ENCODE measurements at regions not wholly inside any gene's neighbourhood (a gene's known extent, or its start where the extent isn't known, plus 50 kb on each side); places are given as distances from the start of the nearest gene placed in this dataset.

DNA sequence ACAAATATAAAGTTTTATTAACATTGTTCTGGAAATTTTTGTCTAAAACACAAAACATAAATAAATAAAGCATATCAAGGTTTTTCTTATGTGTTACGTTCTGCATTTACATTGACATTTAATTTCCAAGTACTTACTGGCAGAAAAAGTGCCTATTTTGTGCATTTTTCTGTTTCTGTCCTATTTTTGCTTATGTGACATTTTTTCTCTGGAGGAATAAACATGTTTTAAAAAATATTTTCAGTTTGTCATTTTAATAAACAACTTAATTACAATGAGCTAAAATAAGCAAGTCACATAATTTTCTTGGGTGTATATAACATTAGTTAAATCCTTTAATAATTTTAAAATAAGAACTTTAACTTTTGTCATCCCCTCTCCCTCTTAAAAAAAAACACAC lies 94.4 kb upstream of the HS3ST5 start:
- H3K9me3 Mint-ChIP-seq: peaks cover 4% of the 10 kb centered on the region
- H3K4me1 Mint-ChIP-seq: no peaks in the 10 kb centered on the region
- H3K27me3 Mint-ChIP-seq: no peaks in the 10 kb centered on the region
- no peak for DNase-seq (ENCODE audit: low spot score in 2 of 2)
- H3K27ac Mint-ChIP-seq (ENCODE audit: low read depth): no peak overlapping the region
- no peak for ATAC-seq (replicated peaks; ENCODE audit: extremely low read depth, poor library complexity, severe bottlenecking)
- H3K4me3 Mint-ChIP-seq: no peak overlapping the region
- no peaks in the 10 kb centered on the region for H3K36me3 Mint-ChIP-seq (ENCODE audit: insufficient read depth)

DNA sequence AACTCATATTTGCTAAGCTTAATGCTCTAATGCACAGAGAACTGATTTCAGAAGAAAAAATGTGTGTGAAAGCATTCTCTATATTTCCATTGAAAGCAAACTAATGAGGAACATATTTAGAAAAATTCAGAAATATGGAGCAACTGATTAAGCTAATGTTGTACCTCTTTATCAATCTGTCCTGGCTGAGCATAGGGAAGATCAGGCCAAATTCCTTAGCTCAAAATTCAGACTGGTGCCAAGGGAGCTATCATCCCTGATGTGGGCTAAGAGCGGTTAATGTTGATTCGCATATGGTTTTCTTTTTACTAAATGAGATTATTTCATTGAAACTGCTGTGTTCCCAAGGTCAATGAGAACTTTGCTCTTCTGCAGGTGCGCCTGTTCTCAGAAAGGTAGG lies 93.9 kb upstream of the HS3ST5 start:
- no peak overlapping the region for H3K27ac Mint-ChIP-seq (ENCODE audit: low read depth)
- ATAC-seq (replicated peaks; ENCODE audit: extremely low read depth, poor library complexity, severe bottlenecking) (no peak), DNase-seq (ENCODE audit: low spot score in 2 of 2) (no peak)
- no peaks in the 10 kb centered on the region for H3K27me3 Mint-ChIP-seq
- peaks cover 4% of the 10 kb centered on the region for H3K9me3 Mint-ChIP-seq
- no peak overlapping the region for H3K4me3 Mint-ChIP-seq
- no peaks in the 10 kb centered on the region for H3K36me3 Mint-ChIP-seq (ENCODE audit: insufficient read depth)
- H3K4me1 Mint-ChIP-seq: no peaks in the 10 kb centered on the region

DNA sequence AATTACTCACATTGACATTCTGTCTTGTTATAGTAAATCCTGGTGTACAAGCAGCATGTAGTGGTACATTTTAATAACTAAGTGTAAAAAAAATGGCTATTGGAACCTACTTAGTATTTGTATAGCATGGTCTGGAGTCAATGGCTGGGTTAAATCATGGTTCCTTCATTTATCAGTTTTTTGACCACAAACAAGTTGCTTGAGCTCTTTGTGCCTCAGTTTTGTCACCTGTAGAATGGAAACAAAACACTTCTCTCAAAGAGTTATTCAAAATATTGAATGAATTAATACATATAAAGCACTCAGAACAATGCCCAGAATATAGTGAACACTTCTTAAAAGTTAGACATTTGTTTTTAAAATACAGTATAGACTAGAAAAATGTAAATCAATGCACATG lies 93.2 kb upstream of the HS3ST5 start:
- ATAC-seq (replicated peaks; ENCODE audit: extremely low read depth, poor library complexity, severe bottlenecking) (no peak), DNase-seq (ENCODE audit: low spot score in 2 of 2) (no peak)
- H3K4me3 Mint-ChIP-seq: no peak overlapping the region
- H3K9me3 Mint-ChIP-seq: peaks cover 4% of the 10 kb centered on the region
- no peak overlapping the region for H3K27ac Mint-ChIP-seq (ENCODE audit: low read depth)
- no peaks in the 10 kb centered on the region for H3K4me1 Mint-ChIP-seq
- H3K27me3 Mint-ChIP-seq: no peaks in the 10 kb centered on the region
- H3K36me3 Mint-ChIP-seq (ENCODE audit: insufficient read depth): no peaks in the 10 kb centered on the region

DNA sequence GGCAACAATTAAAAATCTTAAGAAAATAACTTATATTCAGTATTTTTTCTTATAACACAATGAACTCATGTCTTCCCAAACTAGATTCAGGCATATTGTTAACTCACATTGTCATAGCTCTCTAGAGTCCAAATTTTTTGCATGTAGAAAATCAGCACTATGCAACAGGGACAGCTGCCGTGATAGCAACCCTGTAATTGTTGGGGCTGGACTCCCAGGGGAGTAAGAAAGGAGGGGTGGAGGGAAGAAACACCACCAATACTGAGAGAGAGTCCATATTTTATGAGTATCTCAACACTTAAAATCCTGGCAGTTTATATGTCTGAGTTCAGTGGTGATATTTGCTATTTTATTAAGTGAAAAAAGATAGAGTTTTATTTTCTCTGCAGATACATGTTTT lies 89.6 kb upstream of the HS3ST5 start:
- no peaks in the 10 kb centered on the region for H3K27me3 Mint-ChIP-seq
- DNase-seq (ENCODE audit: low spot score in 2 of 2) (no peak), ATAC-seq (replicated peaks; ENCODE audit: extremely low read depth, poor library complexity, severe bottlenecking) (no peak)
- no peaks in the 10 kb centered on the region for H3K36me3 Mint-ChIP-seq (ENCODE audit: insufficient read depth)
- peaks cover under 1% of the 10 kb centered on the region for H3K9me3 Mint-ChIP-seq
- no peak overlapping the region for H3K27ac Mint-ChIP-seq (ENCODE audit: low read depth)
- no peak overlapping the region for H3K4me3 Mint-ChIP-seq
- no peaks in the 10 kb centered on the region for H3K4me1 Mint-ChIP-seq

DNA sequence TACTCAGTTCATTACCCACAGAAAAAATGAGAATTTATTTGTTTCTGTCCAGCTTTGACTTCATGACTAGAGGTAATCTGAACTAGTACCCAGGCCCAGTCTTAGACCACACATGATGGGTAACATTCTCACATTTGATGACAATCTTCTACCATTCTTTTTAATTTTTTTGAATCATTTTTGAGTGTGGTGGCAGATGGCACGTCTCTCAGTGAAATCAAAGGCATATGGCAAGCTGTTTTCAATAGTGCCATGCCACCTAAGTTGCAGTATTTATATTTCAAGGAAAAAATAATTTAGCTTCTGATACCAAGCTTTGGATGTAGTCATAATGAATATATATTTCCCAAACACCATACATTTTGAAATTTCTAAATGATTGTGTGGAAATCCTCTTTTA lies 88.8 kb upstream of the HS3ST5 start:
- Mint-ChIP-seq H3K4me3 (no peak overlapping the region), H3K9me3 (peaks cover 7% of the 10 kb centered on the region), H3K36me3 (ENCODE audit: insufficient read depth) (no peaks in the 10 kb centered on the region), H3K27me3 (no peaks in the 10 kb centered on the region), H3K27ac (ENCODE audit: low read depth) (no peak overlapping the region), H3K4me1 (no peaks in the 10 kb centered on the region)
- no peak for ATAC-seq (replicated peaks; ENCODE audit: extremely low read depth, poor library complexity, severe bottlenecking)
- no peak for DNase-seq (ENCODE audit: low spot score in 2 of 2)

DNA sequence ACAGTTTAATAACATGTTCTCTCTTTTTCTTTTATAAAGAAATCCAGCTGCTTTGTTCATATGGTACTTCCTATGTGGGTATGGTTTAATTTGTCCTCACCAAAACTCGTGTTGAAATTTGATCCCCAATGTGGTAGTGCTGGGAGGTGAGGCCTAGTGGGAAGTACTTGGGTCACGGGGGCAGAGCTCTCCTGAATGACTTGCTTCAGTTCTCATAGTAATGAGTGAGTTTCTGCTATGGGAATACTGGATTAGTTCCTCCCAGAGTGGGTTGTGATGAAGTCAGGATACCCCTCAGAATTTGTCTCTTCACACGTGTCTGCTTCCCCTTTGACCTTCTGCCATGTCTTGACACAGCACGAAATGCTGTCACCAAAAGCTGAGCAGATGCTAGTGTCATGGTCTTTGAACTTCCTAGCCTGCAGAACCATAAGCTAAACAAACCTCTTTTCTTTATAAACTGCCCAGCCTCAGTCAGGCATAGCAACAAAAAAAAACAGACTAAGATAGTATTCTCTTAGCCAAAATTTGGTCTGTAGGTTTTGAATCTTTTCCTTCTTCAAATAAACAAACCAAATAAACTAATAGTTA lies 87.8 kb upstream of the HS3ST5 start:
- Mint-ChIP-seq H3K27ac (ENCODE audit: low read depth) (no peak overlapping the region), H3K9me3 (peaks cover 11% of the 10 kb centered on the region), H3K4me3 (no peak overlapping the region), H3K27me3 (no peaks in the 10 kb centered on the region), H3K36me3 (ENCODE audit: insufficient read depth) (no peaks in the 10 kb centered on the region), H3K4me1 (no peaks in the 10 kb centered on the region)
- DNase-seq (ENCODE audit: low spot score in 2 of 2): no peak
- ATAC-seq (replicated peaks; ENCODE audit: extremely low read depth, poor library complexity, severe bottlenecking): no peak

DNA sequence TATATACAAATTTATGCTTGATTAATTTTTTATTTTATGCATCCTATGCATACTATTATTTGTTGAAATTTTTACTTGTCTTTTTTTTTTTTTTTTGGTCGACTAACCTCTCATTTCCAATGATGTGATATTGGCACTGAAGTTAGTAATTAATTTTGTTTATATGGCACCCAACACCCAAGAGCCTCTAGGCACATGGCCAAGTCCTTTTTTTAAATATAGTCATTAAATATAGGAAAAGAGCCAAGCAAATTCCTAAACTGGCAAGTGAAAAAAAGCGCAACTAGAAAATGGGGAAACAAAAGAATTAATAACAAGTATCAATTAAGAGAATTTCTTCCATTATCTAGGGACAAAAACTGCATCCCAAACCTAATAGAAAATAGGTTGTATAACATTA lies 85.5 kb upstream of the HS3ST5 start:
- Mint-ChIP-seq H3K27me3 (no peaks in the 10 kb centered on the region), H3K9me3 (peaks cover 24% of the 10 kb centered on the region)

DNA sequence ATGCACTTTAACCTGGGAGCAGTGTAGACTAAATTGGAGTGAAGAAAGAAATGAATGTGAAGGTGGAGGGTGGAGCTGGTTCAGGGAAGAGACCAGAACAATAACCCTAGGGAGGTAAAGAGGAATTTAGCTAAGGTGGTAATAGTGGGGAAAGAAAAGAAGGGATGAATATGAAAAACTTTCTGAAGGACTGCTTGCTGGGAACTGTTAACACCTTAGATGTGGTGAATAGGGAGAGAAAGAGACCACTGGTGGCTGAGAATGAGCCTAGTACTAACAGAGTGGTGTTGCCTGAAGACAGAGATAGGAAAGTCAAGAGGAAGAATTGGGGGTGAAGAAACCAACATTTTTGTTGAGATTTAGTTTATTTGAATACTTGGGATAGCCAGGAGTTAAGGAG lies 78.4 kb upstream of the HS3ST5 start:
- ATAC-seq (replicated peaks; ENCODE audit: extremely low read depth, poor library complexity, severe bottlenecking) (no peak), DNase-seq (ENCODE audit: low spot score in 2 of 2) (no peak)
- Mint-ChIP-seq H3K27me3 (no peaks in the 10 kb centered on the region), H3K27ac (ENCODE audit: low read depth) (no peak overlapping the region), H3K4me3 (no peak overlapping the region), H3K9me3 (peaks cover 34% of the 10 kb centered on the region), H3K4me1 (no peaks in the 10 kb centered on the region), H3K36me3 (ENCODE audit: insufficient read depth) (no peaks in the 10 kb centered on the region)

More for the DNA sequence above, 85.5 kb upstream of the HS3ST5 start:
- no peaks in the 10 kb centered on the region for H3K4me1 Mint-ChIP-seq
- no peak overlapping the region for H3K4me3 Mint-ChIP-seq
- no peak overlapping the region for H3K27ac Mint-ChIP-seq (ENCODE audit: low read depth)
- ATAC-seq (replicated peaks; ENCODE audit: extremely low read depth, poor library complexity, severe bottlenecking) (no peak), DNase-seq (ENCODE audit: low spot score in 2 of 2) (no peak)
- H3K36me3 Mint-ChIP-seq (ENCODE audit: insufficient read depth): no peaks in the 10 kb centered on the region

DNA sequence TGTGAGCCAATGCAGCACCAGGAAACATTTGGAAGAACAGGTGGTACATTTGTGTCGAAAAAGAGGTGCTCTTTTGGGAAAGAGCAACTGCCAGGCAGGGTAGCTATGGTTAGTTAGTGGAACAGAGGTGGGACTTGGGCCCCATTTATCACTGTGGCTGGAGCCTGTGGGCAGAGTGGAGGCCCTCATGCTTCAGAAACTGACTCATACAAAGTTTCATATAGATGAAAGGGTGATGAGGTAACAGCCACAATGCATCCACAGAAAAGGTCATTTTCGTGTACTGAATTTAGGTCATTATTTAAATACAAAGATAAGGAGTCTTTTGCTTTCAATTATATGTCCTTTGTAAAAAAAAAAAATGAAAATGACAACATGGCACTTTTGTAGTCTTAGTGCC lies 76.4 kb upstream of the HS3ST5 start:
- Mint-ChIP-seq H3K27me3 (no peaks in the 10 kb centered on the region), H3K36me3 (ENCODE audit: insufficient read depth) (no peaks in the 10 kb centered on the region), H3K4me3 (no peak overlapping the region), H3K4me1 (no peaks in the 10 kb centered on the region), H3K9me3 (peaks cover 26% of the 10 kb centered on the region), H3K27ac (ENCODE audit: low read depth) (no peak overlapping the region)
- no peak for ATAC-seq (replicated peaks; ENCODE audit: extremely low read depth, poor library complexity, severe bottlenecking)
- DNase-seq (ENCODE audit: low spot score in 2 of 2): no peak

DNA sequence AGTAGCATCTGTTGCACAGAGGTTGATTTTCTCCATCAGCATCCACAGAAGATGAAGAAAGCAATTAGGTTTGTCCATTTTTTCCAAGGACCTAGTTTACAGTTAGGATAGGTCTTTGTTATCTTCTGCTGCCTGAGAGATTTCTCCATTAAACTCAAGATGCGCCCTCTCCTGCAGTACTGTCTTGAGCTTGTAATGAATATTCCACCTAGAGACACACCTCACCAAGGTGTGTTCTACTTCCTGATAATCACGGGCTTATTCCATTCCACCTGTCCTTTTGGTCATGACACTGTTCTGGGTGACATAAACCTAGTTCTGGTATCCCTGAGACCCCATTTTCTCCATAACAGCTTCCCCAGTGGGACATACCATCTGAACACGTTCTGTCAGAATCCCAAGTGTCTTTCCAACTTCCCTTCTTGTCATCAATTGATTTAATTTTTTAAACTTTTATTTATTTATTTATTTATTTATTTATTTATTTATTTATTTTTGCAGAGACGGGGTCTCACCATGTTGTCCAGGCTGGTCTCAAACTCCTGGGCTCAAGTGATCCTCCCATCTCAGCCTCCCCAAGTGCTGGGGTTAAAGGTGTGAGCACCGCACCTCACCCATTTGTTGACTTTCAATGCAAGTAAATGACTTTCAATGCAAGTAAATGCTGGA lies 75.6 kb upstream of the HS3ST5 start:
- DNase-seq (ENCODE audit: low spot score in 2 of 2) (no peak), ATAC-seq (replicated peaks; ENCODE audit: extremely low read depth, poor library complexity, severe bottlenecking) (no peak)
- Mint-ChIP-seq H3K27me3 (no peaks in the 10 kb centered on the region), H3K27ac (ENCODE audit: low read depth) (no peak overlapping the region), H3K4me3 (no peak overlapping the region), H3K4me1 (no peaks in the 10 kb centered on the region), H3K36me3 (ENCODE audit: insufficient read depth) (no peaks in the 10 kb centered on the region), H3K9me3 (peaks cover 22% of the 10 kb centered on the region)

DNA sequence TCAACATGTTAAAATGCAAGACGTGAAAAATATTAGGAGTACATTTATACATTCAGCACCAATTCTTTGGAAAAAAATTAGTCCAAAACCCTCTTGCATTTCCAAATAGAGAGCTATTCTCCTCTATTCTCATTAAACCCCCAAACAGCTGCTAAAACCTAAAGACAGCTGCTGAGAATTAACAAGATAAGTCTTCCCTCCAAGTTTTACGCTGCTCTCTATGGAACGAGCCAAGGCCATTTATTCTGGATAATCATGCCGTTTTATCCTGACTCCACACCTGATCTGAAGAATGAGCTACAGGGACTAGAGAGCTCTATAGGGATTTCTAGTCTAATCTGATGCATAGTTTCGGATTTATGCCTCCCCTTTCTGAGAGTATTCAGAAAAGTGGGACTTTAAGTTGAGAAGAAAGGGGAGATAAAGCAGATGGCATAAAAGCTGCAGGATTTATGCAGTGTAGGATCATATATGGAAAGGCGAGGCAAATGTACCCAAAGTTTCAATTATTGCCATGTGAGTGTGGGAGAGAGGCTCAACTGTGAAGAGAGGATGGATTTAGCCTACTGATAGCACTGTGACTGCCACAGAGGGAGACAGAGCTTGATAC lies 64.7 kb upstream of the HS3ST5 start:
- DNase-seq (ENCODE audit: low spot score in 2 of 2) (no peak), ATAC-seq (replicated peaks; ENCODE audit: extremely low read depth, poor library complexity, severe bottlenecking) (no peak)
- Mint-ChIP-seq H3K9me3 (peaks cover 13% of the 10 kb centered on the region), H3K4me3 (no peak overlapping the region), H3K27ac (ENCODE audit: low read depth) (no peak overlapping the region), H3K27me3 (no peaks in the 10 kb centered on the region), H3K36me3 (ENCODE audit: insufficient read depth) (no peaks in the 10 kb centered on the region), H3K4me1 (no peaks in the 10 kb centered on the region)

DNA sequence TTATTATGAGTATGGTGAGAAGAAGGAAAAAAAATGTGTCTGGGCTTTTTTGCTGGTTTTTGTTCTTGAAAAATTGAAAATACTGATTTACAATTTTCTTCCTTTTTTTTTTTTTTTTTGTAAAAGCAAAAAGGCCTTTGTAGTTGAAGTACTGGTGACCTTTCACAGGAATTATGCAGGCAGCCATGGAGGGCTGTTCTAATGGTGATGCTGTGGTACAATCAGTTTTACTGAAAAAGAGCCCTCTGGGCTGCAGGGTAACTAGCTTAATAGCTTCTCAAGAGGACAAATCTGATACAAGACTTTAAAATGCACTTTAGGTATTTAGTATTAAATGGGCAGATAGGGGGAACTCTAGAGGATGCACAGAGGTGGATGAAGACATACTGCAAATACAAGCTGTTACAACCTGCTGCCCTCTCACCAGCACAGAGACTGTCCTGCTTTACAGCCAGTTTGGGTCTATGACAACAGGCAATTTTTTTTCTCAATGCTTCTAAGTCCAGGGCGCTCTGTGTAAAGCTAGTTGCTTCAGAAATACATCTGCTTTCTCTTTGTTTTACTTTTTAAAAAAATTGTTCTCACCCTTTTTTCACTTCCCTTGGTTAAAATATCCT lies 61.6 kb upstream of the HS3ST5 start:
- ATAC-seq (replicated peaks; ENCODE audit: extremely low read depth, poor library complexity, severe bottlenecking) (no peak), DNase-seq (ENCODE audit: low spot score in 2 of 2) (no peak)
- Mint-ChIP-seq H3K27me3 (no peaks in the 10 kb centered on the region), H3K4me3 (no peak overlapping the region), H3K9me3 (peaks cover 13% of the 10 kb centered on the region), H3K27ac (ENCODE audit: low read depth) (no peak overlapping the region), H3K4me1 (no peaks in the 10 kb centered on the region), H3K36me3 (ENCODE audit: insufficient read depth) (no peaks in the 10 kb centered on the region)

DNA sequence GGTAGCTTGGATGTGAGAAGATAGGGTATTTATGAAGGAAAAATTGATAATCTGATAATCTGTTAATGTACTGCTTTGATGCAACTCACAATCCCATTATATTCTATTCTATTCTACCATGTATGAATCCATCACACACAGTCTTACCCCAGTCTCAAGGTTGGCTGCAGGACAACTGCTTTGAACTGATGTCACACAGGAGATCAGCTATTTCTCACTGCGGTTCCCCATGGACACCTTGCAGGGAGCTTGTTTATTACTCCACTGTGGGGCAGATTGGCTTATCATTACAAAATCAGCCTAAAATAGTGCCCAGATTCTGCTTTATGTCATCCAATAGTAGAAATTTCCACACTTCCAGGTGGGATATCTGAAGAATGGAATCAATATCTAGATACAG lies 61.0 kb upstream of the HS3ST5 start:
- ATAC-seq (replicated peaks; ENCODE audit: extremely low read depth, poor library complexity, severe bottlenecking) (no peak), DNase-seq (ENCODE audit: low spot score in 2 of 2) (no peak)
- Mint-ChIP-seq H3K27ac (ENCODE audit: low read depth) (no peak overlapping the region), H3K27me3 (no peaks in the 10 kb centered on the region), H3K36me3 (ENCODE audit: insufficient read depth) (no peaks in the 10 kb centered on the region), H3K4me1 (no peaks in the 10 kb centered on the region), H3K9me3 (peaks cover 13% of the 10 kb centered on the region), H3K4me3 (no peak overlapping the region)

Data from central memory CD8-positive, alpha-beta T cell (primary cell).